ENCODE measurements at regions not wholly inside any gene's neighbourhood (a gene's known extent, or its start where the extent isn't known, plus 50 kb on each side); places are given as distances from the start of the nearest gene placed in this dataset.

- H3K27ac ChIP-seq, result no peak overlapping the region
- H3K4me3 ChIP-seq, result no peak overlapping the region
- FAIRE-seq (no peak), DNase-seq (peak in 3 of 6 donors; percentile 2 to 36 (median 30)), ATAC-seq (no peak)
- intact Hi-C loops (cut with DNase I), result no loop called here
- H3K27me3 ChIP-seq, result no peaks in the 10 kb centered on the region
- H3K36me3 ChIP-seq, result no peaks in the 10 kb centered on the region
- no peaks in the 10 kb centered on the region for H3K9me3 ChIP-seq
- TF ChIP-seq CTCF (IDR thresholded peaks at IDR 0.05), result no peak
- no peaks in the 10 kb centered on the region for H3K4me1 ChIP-seq
- 71 to 81% methylated on average over 13 of the region's 13 CpGs for WGBS, 2 donors
Measured at GRCh38 chr1:2945821-2946231, 75.4 kb upstream of the ACTRT2 start.

DNA sequence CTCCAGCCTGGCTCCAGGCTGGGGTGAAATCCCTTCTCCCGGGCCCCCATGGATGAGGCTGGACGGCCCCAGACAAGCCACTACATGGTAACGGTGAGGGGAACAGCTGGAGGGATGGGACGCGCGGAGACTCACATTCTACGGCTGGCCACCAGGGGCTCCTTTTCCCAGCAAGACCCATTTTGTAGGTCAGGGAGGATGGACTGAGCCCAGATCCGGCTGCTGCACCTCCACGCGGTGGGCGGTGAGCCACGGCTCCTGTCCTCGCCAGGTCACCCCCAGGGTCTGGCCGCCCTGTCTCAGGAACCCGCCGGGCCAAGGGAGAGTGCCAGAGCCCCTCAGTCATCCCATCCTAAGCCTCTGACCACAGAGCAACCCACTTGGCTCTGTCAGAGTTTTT, 75.0 kb upstream of the ACTRT2 start:
- TF ChIP-seq CTCF (IDR thresholded peaks at IDR 0.05), result no peak
- H3K4me3 ChIP-seq, result no peak overlapping the region
- FAIRE-seq (no peak), DNase-seq (peak in 3 of 6 donors; percentile 11 to 33 (median 26)), ATAC-seq (no peak)
- WGBS, 2 donors, result 58 to 71% methylated on average over 16 of the region's 16 CpGs
- intact Hi-C loops (cut with DNase I), result no loop called here
- no peaks in the 10 kb centered on the region for H3K27me3 ChIP-seq
- H3K4me1 ChIP-seq, result no peaks in the 10 kb centered on the region
- H3K36me3 ChIP-seq, result no peaks in the 10 kb centered on the region
- no peaks in the 10 kb centered on the region for H3K9me3 ChIP-seq
- H3K27ac ChIP-seq, result no peak overlapping the region

DNA sequence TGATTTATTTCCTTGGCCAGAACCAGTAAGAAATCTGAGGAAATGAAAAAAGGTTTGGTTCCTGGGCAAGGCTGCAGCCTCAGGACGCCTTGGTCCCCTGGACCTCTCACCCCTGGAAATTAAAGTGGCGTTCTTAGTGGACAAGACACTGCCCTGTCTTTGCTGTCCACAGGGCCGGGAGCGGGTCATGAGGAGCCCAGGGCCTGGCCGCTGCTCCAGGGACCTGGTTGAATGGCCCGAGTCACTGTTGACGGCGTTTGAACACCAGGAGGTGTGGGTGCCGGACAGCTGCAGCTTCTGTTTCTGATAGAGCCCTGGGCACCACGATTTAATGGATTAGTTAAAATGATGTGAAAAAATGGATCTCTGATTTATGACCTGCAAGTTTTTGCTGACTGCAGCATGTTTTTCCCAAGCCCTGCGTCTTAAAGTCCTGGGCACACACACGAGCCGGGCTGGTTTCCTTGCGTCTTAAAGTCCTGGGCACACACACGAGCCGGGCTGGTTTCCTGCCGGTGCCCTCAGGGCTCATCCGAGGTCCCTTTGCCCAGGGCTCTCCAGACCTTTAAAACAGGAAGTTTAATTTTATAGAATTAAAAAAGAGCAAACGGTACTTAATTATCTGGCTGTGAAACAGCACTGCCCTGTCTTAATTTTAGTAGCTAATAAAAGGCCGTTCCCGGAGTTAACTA, 74.1 kb upstream of the ACTRT2 start:
- FAIRE-seq, result no peak
- no peak for ATAC-seq
- no peak overlapping the region for H3K4me3 ChIP-seq
- DNase-seq, result peak in 3 of 6 donors; percentile 2 to 44 (median 18)
- 43 to 56% methylated on average over 21 of the region's 21 CpGs for WGBS, 2 donors
- H3K27me3 ChIP-seq, result no peaks in the 10 kb centered on the region
- H3K27ac ChIP-seq, result no peak overlapping the region
- H3K4me1 ChIP-seq, result no peaks in the 10 kb centered on the region
- no peaks in the 10 kb centered on the region for H3K9me3 ChIP-seq
- TF ChIP-seq CTCF (IDR thresholded peaks at IDR 0.05), result no peak
- intact Hi-C loops (cut with DNase I), result no loop called here
- no peaks in the 10 kb centered on the region for H3K36me3 ChIP-seq

DNA sequence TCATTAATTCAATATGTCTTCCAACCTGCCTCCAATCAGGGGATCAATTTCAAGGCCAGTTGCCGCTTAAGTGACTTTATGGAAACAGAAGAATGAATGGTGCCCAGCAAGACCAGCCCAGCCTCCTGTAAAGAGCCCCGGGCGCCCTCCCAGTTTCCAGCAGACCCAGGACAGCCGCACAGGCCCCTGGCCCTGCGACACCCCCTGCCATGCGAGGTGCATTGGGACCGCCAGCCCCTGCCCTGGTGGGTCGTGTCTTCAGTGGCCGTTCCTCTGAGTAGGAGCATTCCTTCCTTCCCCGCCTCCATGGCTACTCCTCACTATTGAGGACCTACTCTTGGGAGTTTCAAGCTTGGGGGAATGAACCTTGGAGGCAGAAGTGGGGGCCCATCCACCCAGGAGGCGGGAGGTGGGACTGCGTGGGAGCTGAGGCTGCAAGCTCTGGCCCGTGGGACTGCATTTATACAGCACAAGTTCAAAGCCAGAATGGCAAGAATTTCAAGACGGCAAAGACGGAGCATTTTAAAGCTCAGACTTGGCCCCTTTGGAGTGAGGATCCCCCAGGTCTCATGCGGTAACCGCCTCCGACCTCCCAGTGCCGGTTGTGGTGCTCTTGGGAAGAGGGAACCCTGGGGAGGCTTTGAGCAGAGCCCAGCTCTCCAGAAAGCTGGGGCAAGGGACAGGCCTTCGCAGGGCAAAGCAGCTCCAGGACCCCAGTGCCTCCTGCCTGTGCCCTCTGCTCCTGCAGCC, 73.1 kb upstream of the ACTRT2 start:
- Histone ChIP-seq H3K9me3 (no peaks in the 10 kb centered on the region), H3K4me3 (no peak overlapping the region), H3K36me3 (no peaks in the 10 kb centered on the region), H3K27me3 (no peaks in the 10 kb centered on the region), H3K27ac (no peak overlapping the region), H3K4me1 (no peaks in the 10 kb centered on the region)
- WGBS, 2 donors, result 70 to 83% methylated on average over 20 of the region's 20 CpGs
- no peak for ATAC-seq
- intact Hi-C loops (cut with DNase I), result no loop called here
- DNase-seq, result peak in 3 of 6 donors; percentile 14 to 38 (median 32)
- FAIRE-seq, result no peak
- TF ChIP-seq CTCF (IDR thresholded peaks at IDR 0.05), result no peak

Data from pancreas (tissue), 10 donors.